ENCODE measurements at regions not wholly inside any gene's neighbourhood (a gene's known extent, or its start where the extent isn't known, plus 50 kb on each side); places are given as distances from the start of the nearest gene placed in this dataset.

GRCh38 chr22:49550766-49551362 lies 276.8 kb downstream of the BRD1 start (continued):
- TF ChIP-seq CTCF (conservative IDR thresholded peaks at IDR 0.05; ENCODE audit: low read depth in 2 of 2) (0 out of 4 replicates have a peak, but pooled peaks of 1 of the 2 experiments have one; percentile 8), ZNF462 (CRISPR knock-in tag; IDR thresholded peaks at IDR 0.05) (no peak)

DNA sequence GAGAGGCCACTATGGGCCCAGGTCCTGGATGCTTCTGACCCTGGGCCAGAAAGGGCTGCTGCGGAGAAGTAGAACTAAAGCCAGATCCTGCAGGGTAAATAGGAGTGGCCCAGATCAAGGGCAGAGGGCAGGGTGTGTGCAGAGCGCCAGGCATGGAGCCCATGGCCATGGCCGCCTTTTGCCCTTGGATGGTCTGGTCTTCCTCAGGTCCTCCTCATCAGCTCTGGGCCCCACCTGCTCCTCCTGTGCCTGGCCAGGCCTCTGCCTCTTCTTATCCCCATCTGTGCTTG lies 277.6 kb downstream of the BRD1 start:
- Histone ChIP-seq H3K4me1 (ENCODE audit: insufficient read depth) (no peaks in the 10 kb centered on the region), H3K4me2 (no peak overlapping the region), H3K4me3 (no peak overlapping the region), H3K27ac (ENCODE audit: low read depth) (no peak overlapping the region), H2AFZ (no peak overlapping the region), H3K9me2 (ENCODE audit: insufficient read depth) (no peaks in the 10 kb centered on the region), H3F3A (replicated peaks; ENCODE audit: low read depth) (no peaks in the 10 kb centered on the region), H3K36me3 (ENCODE audit: insufficient read depth) (no peaks in the 10 kb centered on the region), H3K79me2 (replicated peaks; ENCODE audit: insufficient read depth) (no peaks in the 10 kb centered on the region), H3K27me3 (ENCODE audit: insufficient read depth) (no peaks in the 10 kb centered on the region), H4K20me1 (replicated peaks; ENCODE audit: insufficient read depth) (no peaks in the 10 kb centered on the region)
- H3K9me3 Mint-ChIP-seq, result peaks cover 20% of the 10 kb centered on the region
- no peak overlapping the region for H3K27ac Mint-ChIP-seq
- peaks cover 12% of the 10 kb centered on the region for H3K27me3 Mint-ChIP-seq (ENCODE audit: insufficient read depth, low read depth, poor library complexity)
- no peak for DNase-seq (ENCODE audit: low spot score)
- H3K36me3 Mint-ChIP-seq (ENCODE audit: low read depth), result peaks cover 13% of the 10 kb centered on the region
- peaks cover 12% of the 10 kb centered on the region for H3K4me1 Mint-ChIP-seq
- no peak overlapping the region for H3K4me3 Mint-ChIP-seq
- ATAC-seq, result no peak
- no peak for TF ChIP-seq EZH2phosphoT487 (IDR thresholded peaks at IDR 0.05; ENCODE audit: unreplicated experiment)
- no peak for TF ChIP-seq ZNF462 (CRISPR knock-in tag; IDR thresholded peaks at IDR 0.05)
- TF ChIP-seq NANOG (IDR thresholded peaks at IDR 0.05; ENCODE audit: borderline replicate concordance), result no peak
- TF ChIP-seq POLR2AphosphoS5 (IDR thresholded peaks at IDR 0.05; ENCODE audit: low read depth), result no peak
- no peak for TF ChIP-seq CREB1 (CRISPR knock-in tag; IDR thresholded peaks at IDR 0.05; ENCODE audit: low read depth)
- TF ChIP-seq JUNB (IDR thresholded peaks at IDR 0.05; ENCODE audit: unreplicated experiment), result no peak

All from GM23338 (cell line).